ENCODE measurements at regions not wholly inside any gene's neighbourhood (a gene's known extent, or its start where the extent isn't known, plus 50 kb on each side); places are given as distances from the start of the nearest gene placed in this dataset.

- TF ChIP-seq CTCF (IDR thresholded peaks at IDR 0.05) (no peak), EP300 (IDR thresholded peaks at IDR 0.05) (no peak), POLR2AphosphoS5 (IDR thresholded peaks at IDR 0.05) (no peak), POLR2A (IDR thresholded peaks at IDR 0.05) (no peak)
Measured at GRCh38 chr6:20044883-20045282, 167.4 kb downstream of the MBOAT1 start.

All from suprapubic skin (tissue), 4 donors.